Ishikawa (cell line): ENCODE measurements at regions not wholly inside any gene's neighbourhood (a gene's known extent, or its start where the extent isn't known, plus 50 kb on each side); places are given as distances from the start of the nearest gene placed in this dataset.

Experiments used
- CEBPB ChIP-seq: IDR thresholded peaks from 2 replicates; pipeline ENCODE4 v1.6.1; 2012
- CREB1 ChIP-seq: IDR thresholded peaks from 2 replicates; pipeline ENCODE4 v1.6.1; 2012; ENCODE audit warnings: low read depth
- EGR1 ChIP-seq: IDR thresholded peaks from 2 replicates; pipeline ENCODE4 v1.6.1; 2012
- EP300 ChIP-seq: IDR thresholded peaks from 2 replicates; pipeline ENCODE4 v1.6.1; 2012; ENCODE audit warnings: borderline replicate concordance
- FOXM1 ChIP-seq: IDR thresholded peaks from 2 replicates; pipeline ENCODE4 v1.6.1; 2012; ENCODE audit warnings: low read depth, borderline replicate concordance
- MAX ChIP-seq: IDR thresholded peaks from 2 replicates; pipeline ENCODE4 v1.6.1; 2012
- NFIC ChIP-seq: IDR thresholded peaks from 2 replicates; pipeline ENCODE4 v1.6.1; 2012
- RAD21 ChIP-seq: IDR thresholded peaks from 2 replicates; pipeline ENCODE4 v1.6.1; 2012; ENCODE audit warnings: low read depth
- TAF1 ChIP-seq: IDR thresholded peaks from 2 replicates; pipeline ENCODE4 v1.6.1; 2012; ENCODE audit warnings: low read depth, mild to moderate bottlenecking
- TCF12 ChIP-seq: IDR thresholded peaks from 2 replicates; pipeline ENCODE4 v1.6.1; 2012; ENCODE audit warnings: low read depth
- TEAD4 ChIP-seq: IDR thresholded peaks from 2 replicates; pipeline ENCODE4 v1.6.1; 2012
- USF1 ChIP-seq: IDR thresholded peaks from 2 replicates; pipeline ENCODE4 v1.6.1; 2012
- YY1 ChIP-seq: IDR thresholded peaks from 2 replicates; pipeline ENCODE4 v1.6.1; 2012; ENCODE audit warnings: low read depth
- ZBTB7A ChIP-seq: IDR thresholded peaks from 2 replicates; pipeline ENCODE4 v1.6.1; 2012; ENCODE audit warnings: low read depth
- TF ChIP-seq, protein P1 (sequence below): IDR thresholded peaks from 2 replicates; pipeline ENCODE4 v1.6.1; 2012; ENCODE audit warnings: low read depth, mild to moderate bottlenecking

GRCh38 chr2:22497789-22498188 is 887.2 kb upstream of the KLHL29 start:
- no peak for TF ChIP-seq CEBPB

GRCh38 chr2:22499082-22499839 is 885.7 kb upstream of the KLHL29 start:
- TF ChIP-seq YY1: no peak
- no peak for TF ChIP-seq CEBPB
- TF ChIP-seq, protein P1, sequence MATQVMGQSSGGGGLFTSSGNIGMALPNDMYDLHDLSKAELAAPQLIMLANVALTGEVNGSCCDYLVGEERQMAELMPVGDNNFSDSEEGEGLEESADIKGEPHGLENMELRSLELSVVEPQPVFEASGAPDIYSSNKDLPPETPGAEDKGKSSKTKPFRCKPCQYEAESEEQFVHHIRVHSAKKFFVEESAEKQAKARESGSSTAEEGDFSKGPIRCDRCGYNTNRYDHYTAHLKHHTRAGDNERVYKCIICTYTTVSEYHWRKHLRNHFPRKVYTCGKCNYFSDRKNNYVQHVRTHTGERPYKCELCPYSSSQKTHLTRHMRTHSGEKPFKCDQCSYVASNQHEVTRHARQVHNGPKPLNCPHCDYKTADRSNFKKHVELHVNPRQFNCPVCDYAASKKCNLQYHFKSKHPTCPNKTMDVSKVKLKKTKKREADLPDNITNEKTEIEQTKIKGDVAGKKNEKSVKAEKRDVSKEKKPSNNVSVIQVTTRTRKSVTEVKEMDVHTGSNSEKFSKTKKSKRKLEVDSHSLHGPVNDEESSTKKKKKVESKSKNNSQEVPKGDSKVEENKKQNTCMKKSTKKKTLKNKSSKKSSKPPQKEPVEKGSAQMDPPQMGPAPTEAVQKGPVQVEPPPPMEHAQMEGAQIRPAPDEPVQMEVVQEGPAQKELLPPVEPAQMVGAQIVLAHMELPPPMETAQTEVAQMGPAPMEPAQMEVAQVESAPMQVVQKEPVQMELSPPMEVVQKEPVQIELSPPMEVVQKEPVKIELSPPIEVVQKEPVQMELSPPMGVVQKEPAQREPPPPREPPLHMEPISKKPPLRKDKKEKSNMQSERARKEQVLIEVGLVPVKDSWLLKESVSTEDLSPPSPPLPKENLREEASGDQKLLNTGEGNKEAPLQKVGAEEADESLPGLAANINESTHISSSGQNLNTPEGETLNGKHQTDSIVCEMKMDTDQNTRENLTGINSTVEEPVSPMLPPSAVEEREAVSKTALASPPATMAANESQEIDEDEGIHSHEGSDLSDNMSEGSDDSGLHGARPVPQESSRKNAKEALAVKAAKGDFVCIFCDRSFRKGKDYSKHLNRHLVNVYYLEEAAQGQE: no peak
- TF ChIP-seq MAX: no peak
- no peak for TF ChIP-seq EP300
- TF ChIP-seq NFIC: no peak
- no peak for TF ChIP-seq TEAD4
- TF ChIP-seq ZBTB7A: no peak
- no peak for TF ChIP-seq FOXM1
- no peak for TF ChIP-seq TCF12
- TF ChIP-seq USF1: no peak
- no peak for TF ChIP-seq CREB1

DNA sequence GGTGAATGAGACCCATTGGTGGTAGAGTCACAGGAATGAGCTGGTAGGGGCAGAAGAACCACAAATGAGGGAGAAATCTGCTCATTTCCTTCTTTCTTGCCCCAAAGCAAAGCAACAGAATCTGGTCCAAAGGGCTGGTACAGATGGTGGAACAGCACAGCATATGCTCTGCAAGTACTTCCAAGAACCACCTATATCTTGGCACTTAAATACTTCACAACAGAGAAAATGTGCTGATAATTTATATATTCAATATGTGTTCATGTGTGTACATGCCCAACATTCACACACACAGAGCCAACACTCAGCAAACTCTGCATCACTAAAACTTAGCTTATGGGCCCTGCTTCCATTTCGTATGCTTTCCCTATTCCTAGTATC is 884.4 kb upstream of the KLHL29 start:
- TF ChIP-seq EGR1 (no peak), CREB1 (no peak), TAF1 (no peak)

DNA sequence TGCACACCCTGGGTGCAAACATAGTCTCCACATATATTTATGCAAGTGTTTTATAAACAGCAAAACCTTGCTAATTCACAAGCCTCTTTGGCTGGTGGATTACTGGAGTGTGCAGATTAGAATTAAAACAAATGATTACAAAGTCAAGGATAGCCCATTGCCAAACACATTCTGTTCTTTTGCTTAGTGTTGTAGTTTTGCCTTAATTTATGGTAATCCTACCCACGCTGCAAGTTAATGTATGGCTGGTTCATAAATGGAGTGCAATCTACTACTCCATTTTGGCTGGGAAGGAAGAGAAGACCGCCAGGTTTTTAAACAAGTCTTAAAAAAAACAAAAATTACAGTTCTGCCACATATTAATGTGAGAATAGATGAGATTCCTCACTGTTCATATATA is 883.1 kb upstream of the KLHL29 start:
- TF ChIP-seq RAD21 (no peak), CREB1 (no peak), YY1 (no peak), NFIC (no peak), EP300 (no peak), EGR1 (no peak), TCF12 (no peak), USF1 (no peak), TEAD4 (no peak), TAF1 (no peak), FOXM1 (no peak), ZBTB7A (no peak), CEBPB (no peak), MAX (no peak)
- TF ChIP-seq, protein P1: no peak

DNA sequence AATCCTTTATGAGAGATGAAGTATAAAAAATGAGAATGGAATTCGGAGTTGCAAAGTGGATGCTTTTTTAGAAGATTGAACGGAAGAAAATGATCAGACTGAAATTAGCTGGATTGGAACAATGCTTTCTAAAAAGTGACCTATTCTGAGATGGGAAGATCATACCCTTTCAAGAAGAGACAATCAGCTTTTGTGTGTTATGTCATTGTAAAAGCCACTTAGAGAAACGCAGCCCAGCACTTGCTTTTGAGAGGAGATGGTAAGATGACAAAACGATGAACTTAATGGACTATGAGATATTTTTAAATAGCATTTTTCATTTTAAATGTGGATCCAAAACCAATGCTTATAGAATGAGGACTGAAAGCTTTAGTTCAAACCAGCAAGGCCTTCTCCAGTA is 871.4 kb upstream of the KLHL29 start:
- TF ChIP-seq ZBTB7A (no peak), EP300 (no peak), CEBPB (no peak), MAX (no peak), TEAD4 (no peak), FOXM1 (no peak)

DNA sequence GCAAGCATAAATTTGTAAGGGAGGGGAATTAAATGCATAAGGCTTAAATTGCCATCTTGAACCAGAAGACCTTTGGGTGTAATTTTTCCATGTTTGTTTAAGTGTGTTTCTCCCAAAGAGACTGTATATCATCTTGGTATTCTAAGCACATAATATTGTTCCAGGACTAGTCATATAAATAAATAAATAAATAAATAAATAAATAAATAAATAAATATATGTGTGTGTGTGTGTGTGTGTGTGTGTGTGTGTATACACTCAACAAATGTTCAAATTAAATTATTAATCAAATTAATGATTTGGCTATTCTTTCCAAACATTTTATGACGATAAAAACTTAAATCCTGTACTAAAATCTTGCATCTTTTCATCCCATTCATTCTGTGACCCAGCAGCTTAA is 867.8 kb upstream of the KLHL29 start:
- TF ChIP-seq TEAD4: no peak
- TF ChIP-seq YY1: no peak
- TF ChIP-seq MAX: no peak
- no peak for TF ChIP-seq USF1
- no peak for TF ChIP-seq CREB1
- TF ChIP-seq TAF1: no peak
- TF ChIP-seq, protein P1: no peak
- TF ChIP-seq TCF12: no peak
- TF ChIP-seq EP300: no peak
- no peak for TF ChIP-seq NFIC
- TF ChIP-seq RAD21: no peak
- TF ChIP-seq FOXM1: no peak
